ENCODE measurements at regions not wholly inside any gene's neighbourhood (a gene's known extent, or its start where the extent isn't known, plus 50 kb on each side); places are given as distances from the start of the nearest gene placed in this dataset.

GRCh38 chr13:107548338-107548737 lies 667.0 kb downstream of the LIG4 start:
- DNase-seq = no peak

GRCh38 chr13:107545946-107546502 lies 669.3 kb downstream of the LIG4 start:
- DNase-seq = no peak

GRCh38 chr13:107534548-107534947 lies 680.8 kb downstream of the LIG4 start:
- no peak for DNase-seq

- no peak for DNase-seq
Measured at GRCh38 chr13:107531816-107532215, 683.5 kb downstream of the LIG4 start.

GRCh38 chr13:107531180-107531579 lies 684.2 kb downstream of the LIG4 start:
- DNase-seq = no peak

- no peak for DNase-seq
Measured at GRCh38 chr13:107529035-107529434, 686.3 kb downstream of the LIG4 start.

GRCh38 chr13:107518780-107519179 lies 696.6 kb downstream of the LIG4 start:
- DNase-seq = no peak

- DNase-seq = no peak
Measured at GRCh38 chr13:107518292-107518691, 697.0 kb downstream of the LIG4 start.

GRCh38 chr13:107516517-107516916 lies 698.8 kb downstream of the LIG4 start:
- DNase-seq = no peak

- DNase-seq = no peak
Measured at GRCh38 chr13:107512551-107512950, 702.8 kb downstream of the LIG4 start.

- no peak for DNase-seq
Measured at GRCh38 chr13:107497661-107498060, 717.7 kb downstream of the LIG4 start.

GRCh38 chr13:107493266-107493665 lies 722.1 kb downstream of the LIG4 start:
- DNase-seq = no peak

- DNase-seq = no peak
Measured at GRCh38 chr13:107482688-107483087, 732.6 kb downstream of the LIG4 start.

- no peak for DNase-seq
Measured at GRCh38 chr13:107480130-107480529, 735.2 kb downstream of the LIG4 start.

- DNase-seq = no peak
Measured at GRCh38 chr13:107477772-107478379, 737.5 kb downstream of the LIG4 start.

GRCh38 chr13:107475753-107476453 lies 739.4 kb downstream of the LIG4 start:
- DNase-seq = no peak

- DNase-seq = no peak
Measured at GRCh38 chr13:107473253-107473652, 742.1 kb downstream of the LIG4 start.

GRCh38 chr13:107466326-107467099 lies 748.8 kb downstream of the LIG4 start:
- no peak for DNase-seq

- DNase-seq = no peak
Measured at GRCh38 chr13:107462501-107462900, 752.8 kb downstream of the LIG4 start.

GRCh38 chr13:107461751-107462150 lies 753.6 kb downstream of the LIG4 start:
- no peak for DNase-seq

- DNase-seq = no peak
Measured at GRCh38 chr13:107459430-107459829, 755.9 kb downstream of the LIG4 start.

- no peak for DNase-seq
Measured at GRCh38 chr13:107458269-107458668, 757.1 kb downstream of the LIG4 start.

- DNase-seq = no peak
Measured at GRCh38 chr13:107457686-107458085, 757.6 kb downstream of the LIG4 start.

GRCh38 chr13:107456431-107456830 lies 758.9 kb downstream of the LIG4 start:
- DNase-seq = no peak

Measured in MV-4-11 (cell line).